HEK293 (cell line): ENCODE measurements at regions not wholly inside any gene's neighbourhood (a gene's known extent, or its start where the extent isn't known, plus 50 kb on each side); places are given as distances from the start of the nearest gene placed in this dataset.
A peak's percentile ranks its signal among the peaks of the same experiment; 100 is the strongest.

ENCODE experiments used
- CTCF ChIA-PET: fragments of 350-600 bp; formaldehyde crosslinking; extraction: SDS; loops from one replicate; lab custom pipeline; 2021; ENCODE audit warnings: antibody characterized with exemption; lab: Yijun Ruan, JAX
- POLR2A ChIA-PET: fragments of 300-600 bp; formaldehyde crosslinking; extraction: SDS; loops from one replicate; lab custom pipeline; 2020; ENCODE audit warnings: antibody characterized with exemption, inconsistent platforms; lab: Yijun Ruan, JAX
- H3K27ac ChIP-seq: fragments of 200-500 bp; sonication (Bioruptor generic); 2 replicates; pipeline ENCODE4 v1.5.1; 2014; ENCODE audit warnings: low read depth, low read length, control low read depth, inconsistent platforms; ENCODE audit errors: extremely low read depth
- H3K36me3 ChIP-seq, 2 experiments: fragments of 200-500 bp in 1 of 2; sonication (Bioruptor generic) in 1 of 2; 1 replicate in 1 of 2; 2 replicates in 1 of 2; pipeline ENCODE4 v1.5.1; 2014 to 2017; ENCODE audit warnings: inconsistent platforms in 2 of 2, low read length in 2 of 2; ENCODE audit not compliant: control insufficient read depth in 2 of 2, insufficient read depth in 1 of 2
- H3K4me1 ChIP-seq: fragments of 200-500 bp; sonication (Bioruptor generic); 2 replicates; pipeline ENCODE4 v1.5.1; 2014; ENCODE audit warnings: mild to moderate bottlenecking, low read length, inconsistent platforms; ENCODE audit not compliant: control insufficient read depth, insufficient read depth
- H3K4me3 ChIP-seq: 2 replicates; pipeline ENCODE4 v1.5.1; 2011; ENCODE audit warnings: low read depth, mild to moderate bottlenecking, control low read depth, low read length, moderate library complexity
- H3K9me3 ChIP-seq: fragments of 200-500 bp; sonication (Bioruptor generic); 2 replicates; pipeline ENCODE4 v1.5.1; 2014; ENCODE audit warnings: low read depth, low read length, inconsistent platforms; ENCODE audit not compliant: control insufficient read depth, insufficient read depth
- ATF2 ChIP-seq: fragments of 450-650 bp; formaldehyde crosslinking; IDR thresholded peaks from 2 replicates; pipeline ENCODE4 v1.5.1; 2016; ENCODE audit warnings: missing biosample characterization, missing genetic modification characterization, low read depth
- GLIS1 ChIP-seq: fragments of 450-650 bp; formaldehyde crosslinking; IDR thresholded peaks from 2 replicates; pipeline ENCODE4 v1.5.1; 2016; ENCODE audit warnings: missing biosample characterization, missing genetic modification characterization
- PBX3 ChIP-seq: sonication (generic); formaldehyde crosslinking; IDR thresholded peaks from 2 replicates; pipeline ENCODE4 v1.8.1; 2022; ENCODE audit warnings: mild to moderate bottlenecking, moderate library complexity, missing genetic modification reagents
- REST ChIP-seq: fragments of 450-650 bp; formaldehyde crosslinking; IDR thresholded peaks from 2 replicates; pipeline ENCODE4 v1.5.1; 2016; ENCODE audit warnings: missing biosample characterization, missing genetic modification characterization
- TCF7L2 ChIP-seq: IDR thresholded peaks from 2 replicates; pipeline ENCODE4 v1.6.1; 2011; ENCODE audit warnings: low read depth, mild to moderate bottlenecking, inconsistent platforms, low read length, moderate library complexity, borderline replicate concordance
- TSHZ1 ChIP-seq: fragments of 450-650 bp; formaldehyde crosslinking; IDR thresholded peaks from 2 replicates; pipeline ENCODE4 v1.5.1; 2016; ENCODE audit warnings: missing biosample characterization, missing genetic modification characterization, borderline replicate concordance
- ZNF23 ChIP-seq: fragments of 450-650 bp; formaldehyde crosslinking; IDR thresholded peaks from 2 replicates; pipeline ENCODE4 v1.5.1; 2016; ENCODE audit warnings: missing biosample characterization, missing genetic modification characterization, borderline replicate concordance
- ZNF404 ChIP-seq: fragments of 450-650 bp; formaldehyde crosslinking; IDR thresholded peaks from 2 replicates; pipeline ENCODE4 v1.5.1; 2017; ENCODE audit warnings: missing biosample characterization, missing genetic modification characterization
- ZNF529 ChIP-seq: fragments of 450-650 bp; formaldehyde crosslinking; IDR thresholded peaks from 2 replicates; pipeline ENCODE4 v1.5.1; 2017; ENCODE audit warnings: missing genetic modification characterization, missing biosample characterization; ENCODE audit not compliant: insufficient replicate concordance

GRCh38 chr6:113662688-113663333 is 194.3 kb upstream of the MARCKS start:
- no peak for TF ChIP-seq ZNF23 (tag by site-specific recombination)
- peak; percentile 55; the same call in 1 of the 2 replicates for TF ChIP-seq TCF7L2
- TF ChIP-seq ZNF404 (tag by site-specific recombination) = no peak
- POLR2A ChIA-PET = interaction anchor here (0.5 kb wide), 1 partner anchor 32 kb away, joined by 3 read pairs; no protein-coding TSS in a partner anchor
- no peak overlapping the region for H3K27ac ChIP-seq
- H3K36me3 ChIP-seq = no peaks in the 10 kb centered on the region
- H3K4me1 ChIP-seq = no peaks in the 10 kb centered on the region
- H3K9me3 ChIP-seq = no peaks in the 10 kb centered on the region
- no peak overlapping the region for H3K4me3 ChIP-seq
- CTCF ChIA-PET = interaction anchor here (0.6 kb wide), 1 partner anchor 51 kb away, joined by 3 read pairs; no protein-coding TSS in a partner anchor

GRCh38 chr6:113664909-113665308 is 192.2 kb upstream of the MARCKS start:
- Histone ChIP-seq H3K36me3 (no peaks in the 10 kb centered on the region), H3K9me3 (no peaks in the 10 kb centered on the region), H3K27ac (no peak overlapping the region), H3K4me1 (no peaks in the 10 kb centered on the region), H3K4me3 (no peak overlapping the region)
- ChIA-PET CTCF (interaction anchor here (0.6 kb wide), 1 partner anchor 10 kb away, joined by 4 read pairs; no protein-coding TSS in a partner anchor), POLR2A (no interaction called here)
- TF ChIP-seq PBX3 (CRISPR knock-in tag) (no peak), ZNF529 (tag by site-specific recombination) (no peak), TSHZ1 (tag by site-specific recombination) (no peak), ATF2 (tag by site-specific recombination) (no peak), REST (tag by site-specific recombination) (no peak), GLIS1 (tag by site-specific recombination) (no peak)
- TF ChIP-seq, all 188 proteins: peak for 0
